ENCODE measurements at regions not wholly inside any gene's neighbourhood (a gene's known extent, or its start where the extent isn't known, plus 50 kb on each side); places are given as distances from the start of the nearest gene placed in this dataset.

- no peak for DNase-seq
These were observed 58.3 kb downstream of the TRIML1 start for GRCh38 chr4:188197566-188197965.

DNA sequence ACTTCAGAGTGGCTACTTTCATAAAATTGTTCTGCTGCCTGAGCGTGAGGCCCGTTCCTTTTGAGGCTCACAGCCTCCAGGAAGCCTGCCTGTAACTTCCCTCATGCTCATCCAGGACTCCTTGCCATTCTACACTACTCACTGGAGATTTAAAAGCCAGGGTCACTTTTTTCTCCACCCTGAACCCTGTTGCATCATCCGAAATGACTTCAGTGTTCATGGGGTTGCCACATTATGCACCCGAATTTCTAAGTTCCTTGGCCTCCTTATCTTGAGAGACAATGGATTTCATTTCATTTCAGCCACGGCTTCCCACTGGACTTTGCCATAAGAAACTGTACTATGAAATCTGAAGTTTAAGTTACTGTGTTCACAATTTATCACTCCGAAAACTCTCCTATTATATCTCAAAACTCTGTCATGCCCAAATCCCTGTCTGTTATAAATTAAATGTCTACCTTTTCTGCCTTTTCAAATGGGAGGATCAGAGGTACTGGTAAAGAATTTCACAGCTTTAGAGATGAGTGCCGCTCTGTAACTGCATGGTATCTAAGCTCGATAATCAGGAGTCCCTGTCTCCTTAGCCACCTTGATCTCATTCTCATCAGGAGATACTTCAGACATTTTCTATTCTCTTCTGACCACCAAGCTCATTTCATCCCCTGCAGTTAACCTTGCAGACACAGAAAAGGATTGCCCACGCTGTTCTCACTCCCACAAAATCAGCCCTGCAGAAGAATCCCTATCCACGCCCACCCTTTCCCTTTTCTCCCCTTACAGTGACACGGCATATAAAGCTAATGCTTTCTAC is 59.9 kb downstream of the TRIML1 start:
- DNase-seq: no peak

GRCh38 chr4:188201851-188202250 is 62.6 kb downstream of the TRIML1 start:
- DNase-seq: no peak

- DNase-seq: no peak
These were observed 67.5 kb downstream of the TRIML1 start for GRCh38 chr4:188206783-188207182.

GRCh38 chr4:188214861-188215260 is 75.6 kb downstream of the TRIML1 start:
- no peak for DNase-seq

- DNase-seq: no peak
These were observed 79.2 kb downstream of the TRIML1 start for GRCh38 chr4:188218392-188218791.

DNA sequence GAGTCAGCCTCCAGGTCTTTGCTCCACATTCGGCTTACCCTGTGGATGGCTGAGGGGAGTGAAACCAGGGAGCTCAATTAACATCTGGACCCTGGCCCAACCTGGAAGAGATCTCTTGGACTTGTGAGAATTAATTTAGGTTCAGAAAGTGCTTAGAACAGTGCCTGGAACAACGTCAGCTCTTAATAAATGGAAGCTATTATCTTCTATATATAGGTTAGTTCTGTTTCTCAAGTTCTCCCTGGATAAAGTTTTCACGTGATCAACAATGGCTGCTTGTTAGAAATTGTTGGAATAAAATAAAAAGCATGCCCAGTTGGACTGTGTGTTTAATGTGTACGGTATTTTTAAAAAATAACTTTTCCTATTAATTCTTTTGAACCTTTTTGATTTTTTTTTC is 80.8 kb downstream of the TRIML1 start:
- no peak for DNase-seq

- no peak for DNase-seq
These were observed 81.8 kb downstream of the TRIML1 start for GRCh38 chr4:188221090-188221489.

- DNase-seq: no peak
These were observed 89.0 kb downstream of the TRIML1 start for GRCh38 chr4:188228279-188228678.

GRCh38 chr4:188232428-188232827 is 93.2 kb downstream of the TRIML1 start:
- no peak for DNase-seq

DNA sequence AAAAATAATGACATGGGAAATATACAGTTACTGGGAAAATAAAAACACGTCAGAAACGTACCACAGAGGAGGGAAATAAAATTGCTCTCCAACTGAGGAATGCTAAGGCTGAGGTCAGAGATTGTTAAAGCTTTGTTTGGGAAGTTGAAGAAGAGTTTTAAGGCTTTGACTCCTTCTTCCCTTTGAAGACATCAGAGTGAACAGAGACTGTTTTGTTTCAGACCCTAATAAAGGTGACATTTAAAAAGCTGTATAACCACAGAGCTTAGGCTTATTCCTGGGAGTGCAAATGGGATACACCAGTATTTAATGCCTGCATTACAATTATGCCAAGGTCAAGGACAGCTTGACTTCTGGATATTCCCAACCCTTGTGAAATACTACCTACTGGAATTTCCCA is 102.8 kb downstream of the TRIML1 start:
- DNase-seq: no peak

DNA sequence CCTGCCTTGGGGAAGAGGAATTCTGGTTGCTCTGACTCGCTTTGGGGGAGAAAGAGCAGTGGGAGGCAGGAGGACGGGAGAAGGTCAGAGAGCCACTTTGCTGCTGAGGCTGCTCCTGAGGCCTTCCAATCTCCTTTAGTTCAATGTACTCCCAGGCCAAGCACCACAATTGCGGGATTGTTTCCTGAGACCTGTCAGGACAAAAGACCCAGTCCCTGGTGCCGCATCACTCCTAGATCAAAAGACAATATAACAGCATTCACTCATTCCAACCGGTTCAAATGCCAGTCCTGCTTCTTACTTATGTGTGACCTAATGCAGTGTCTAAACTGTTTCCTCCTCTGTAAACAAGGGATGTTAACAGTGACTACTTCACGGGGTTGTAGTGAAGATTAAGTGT is 106.4 kb downstream of the TRIML1 start:
- no peak for DNase-seq

GRCh38 chr4:188246488-188246887 is 107.2 kb downstream of the TRIML1 start:
- DNase-seq: no peak

- no peak for DNase-seq
These were observed 115.0 kb downstream of the TRIML1 start for GRCh38 chr4:188254211-188254610.

- DNase-seq: no peak
These were observed 123.2 kb downstream of the TRIML1 start for GRCh38 chr4:188262464-188262863.

DNA sequence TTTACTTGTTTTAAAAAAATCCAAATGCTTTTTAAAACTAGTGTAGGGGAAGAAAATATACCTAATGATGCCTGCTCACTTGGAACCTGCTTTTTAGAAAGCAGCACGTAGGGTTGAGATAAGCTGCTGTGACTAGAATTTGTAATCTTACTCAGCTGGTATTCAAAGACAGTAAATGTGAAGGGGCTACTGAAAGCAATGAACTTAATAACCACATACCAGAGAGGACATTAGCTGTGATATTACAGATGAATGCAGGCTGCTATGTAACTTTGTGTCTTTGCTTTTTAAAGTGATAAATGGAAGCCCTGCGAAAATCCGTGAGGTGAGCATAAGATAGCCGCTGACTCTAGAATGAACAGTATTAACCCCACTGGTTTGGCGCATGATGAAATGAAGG is 124.1 kb downstream of the TRIML1 start:
- DNase-seq: no peak

DNA sequence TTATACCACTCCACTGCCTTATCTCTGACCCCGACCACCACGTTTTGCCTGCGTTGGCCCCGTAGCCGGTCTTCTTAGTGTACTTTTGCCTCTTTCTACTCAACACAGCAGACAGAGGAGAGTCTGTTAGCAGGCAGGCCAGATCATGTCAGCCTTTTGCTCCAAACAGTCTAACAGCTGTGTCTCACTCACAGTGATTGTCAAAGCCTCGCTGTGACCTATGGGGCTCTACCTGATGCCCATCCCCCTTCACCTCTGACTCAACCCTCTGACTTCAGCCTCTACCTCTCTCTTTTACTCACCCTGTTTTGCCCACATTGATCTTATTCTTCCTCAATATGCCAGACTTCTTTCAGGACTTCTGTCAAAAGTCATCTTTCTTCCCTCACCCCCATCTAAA is 127.1 kb downstream of the TRIML1 start:
- no peak for DNase-seq

- DNase-seq: no peak
These were observed 129.1 kb downstream of the TRIML1 start for GRCh38 chr4:188268131-188268908.

GRCh38 chr4:188270273-188271069 is 131.2 kb downstream of the TRIML1 start:
- no peak for DNase-seq

DNA sequence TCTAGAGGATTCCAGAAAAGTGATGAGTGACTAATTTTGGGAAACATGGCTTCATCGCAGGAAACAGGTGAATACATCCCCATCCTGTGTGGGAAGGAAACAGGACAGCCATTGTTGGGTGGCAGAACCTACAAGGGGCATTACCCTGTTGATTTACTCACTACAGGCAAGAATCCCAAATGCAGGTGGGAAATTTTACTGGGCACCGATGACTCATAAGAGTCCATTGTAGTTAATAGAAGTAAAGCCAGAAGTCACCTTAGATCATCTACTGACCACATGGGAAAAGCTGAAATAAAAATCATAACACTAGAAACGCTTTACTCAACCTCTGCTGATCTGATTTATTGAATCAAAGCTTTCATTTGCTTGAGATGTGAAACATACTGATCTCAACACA is 136.4 kb downstream of the TRIML1 start:
- no peak for DNase-seq

GRCh38 chr4:188279184-188279583 is 139.9 kb downstream of the TRIML1 start:
- no peak for DNase-seq

GRCh38 chr4:188282471-188283232 is 143.4 kb downstream of the TRIML1 start:
- DNase-seq: no peak

Data from NCI-H1694 treated with DMSO at 0.1 percent for 48 hours (cell line).